Osteoblast (primary cell): ENCODE measurements at regions not wholly inside any gene's neighbourhood (a gene's known extent, or its start where the extent isn't known, plus 50 kb on each side); places are given as distances from the start of the nearest gene placed in this dataset.

Experiments
- DNase-seq: peaks from one replicate; pipeline ENCODE4 v3.0.0; 2011; ENCODE audit warnings: low spot score, mixed read lengths; ENCODE audit not compliant: insufficient read length; ENCODE audit errors: missing footprints
- H2AFZ ChIP-seq: 2 replicates; pipeline ENCODE4 v1.6.0; 2011; ENCODE audit warnings: mild to moderate bottlenecking, low read length
- H3K27ac ChIP-seq: 2 replicates; pipeline ENCODE4 v1.5.1; 2011; ENCODE audit warnings: mild to moderate bottlenecking, low read depth, low read length, moderate library complexity
- H3K27me3 ChIP-seq: 2 replicates; pipeline ENCODE4 v1.6.0; 2012; ENCODE audit warnings: mild to moderate bottlenecking, control low read depth, inconsistent platforms, low read length, moderate library complexity; ENCODE audit not compliant: insufficient read depth
- H3K36me3 ChIP-seq: 2 replicates; pipeline ENCODE4 v1.5.1; 2011; ENCODE audit warnings: mild to moderate bottlenecking, low read length, control low read depth, moderate library complexity; ENCODE audit not compliant: insufficient read depth
- H3K4me1 ChIP-seq: 2 replicates; pipeline ENCODE4 v1.5.1; 2011; ENCODE audit warnings: mild to moderate bottlenecking, low read length, control low read depth, moderate library complexity; ENCODE audit not compliant: insufficient read depth
- H3K4me2 ChIP-seq: 2 replicates; pipeline ENCODE4 v1.6.0; 2011; ENCODE audit warnings: mild to moderate bottlenecking, low read length; ENCODE audit not compliant: insufficient read depth
- H3K4me3 ChIP-seq: fragments of 200-600 bp; sonication (generic); 3 replicates; pipeline ENCODE4 v1.5.1; 2012; ENCODE audit warnings: mild to moderate bottlenecking, low read length, inconsistent platforms; ENCODE audit not compliant: insufficient read depth
- H3K79me2 ChIP-seq: 2 replicates; pipeline ENCODE4 v1.6.0; 2012; ENCODE audit warnings: mild to moderate bottlenecking, low read length, control low read depth, inconsistent platforms; ENCODE audit not compliant: insufficient read depth
- H3K9me3 ChIP-seq: 2 replicates; pipeline ENCODE4 v1.5.1; 2011; ENCODE audit warnings: low read depth, low read length, control low read depth
- H4K20me1 ChIP-seq: 2 replicates; pipeline ENCODE4 v1.6.0; 2012; ENCODE audit warnings: mild to moderate bottlenecking, low read length, control low read depth; ENCODE audit not compliant: insufficient read depth
- TF ChIP-seq, protein P1 (sequence below): IDR thresholded peaks from 2 replicates; pipeline ENCODE4 v1.5.1; 2011; ENCODE audit warnings: mild to moderate bottlenecking, low read depth, low read length, moderate library complexity; ENCODE audit errors: extremely low read depth

DNA sequence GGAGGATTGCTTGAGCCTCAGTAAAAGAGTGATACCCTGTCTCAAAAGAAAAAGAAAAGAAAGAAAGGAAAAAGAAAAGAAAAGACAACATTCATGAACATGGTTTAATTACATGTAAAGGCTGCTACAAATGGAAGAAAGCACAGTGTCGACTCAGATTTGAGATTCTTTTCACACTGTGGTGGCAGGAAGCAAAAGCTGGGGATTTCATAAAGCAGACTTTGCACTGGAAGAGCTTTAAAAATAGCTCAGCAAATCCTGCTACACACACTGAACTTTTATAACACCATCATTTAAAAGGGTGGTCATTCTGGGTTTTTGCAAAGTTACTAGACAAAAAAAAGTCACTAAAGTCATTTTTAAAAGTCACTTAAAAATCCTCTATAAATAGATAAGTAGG, 140.8 kb downstream of the CEMIP2 start:
- H2AFZ ChIP-seq = no peak overlapping the region
- no peak overlapping the region for H3K27ac ChIP-seq
- no peaks in the 10 kb centered on the region for H3K79me2 ChIP-seq
- no peak for DNase-seq
- H3K4me2 ChIP-seq = no peak overlapping the region
- no peak overlapping the region for H3K4me3 ChIP-seq
- H3K9me3 ChIP-seq = no peaks in the 10 kb centered on the region
- no peaks in the 10 kb centered on the region for H3K4me1 ChIP-seq
- H4K20me1 ChIP-seq = no peaks in the 10 kb centered on the region
- no peaks in the 10 kb centered on the region for H3K27me3 ChIP-seq
- TF ChIP-seq, protein P1, sequence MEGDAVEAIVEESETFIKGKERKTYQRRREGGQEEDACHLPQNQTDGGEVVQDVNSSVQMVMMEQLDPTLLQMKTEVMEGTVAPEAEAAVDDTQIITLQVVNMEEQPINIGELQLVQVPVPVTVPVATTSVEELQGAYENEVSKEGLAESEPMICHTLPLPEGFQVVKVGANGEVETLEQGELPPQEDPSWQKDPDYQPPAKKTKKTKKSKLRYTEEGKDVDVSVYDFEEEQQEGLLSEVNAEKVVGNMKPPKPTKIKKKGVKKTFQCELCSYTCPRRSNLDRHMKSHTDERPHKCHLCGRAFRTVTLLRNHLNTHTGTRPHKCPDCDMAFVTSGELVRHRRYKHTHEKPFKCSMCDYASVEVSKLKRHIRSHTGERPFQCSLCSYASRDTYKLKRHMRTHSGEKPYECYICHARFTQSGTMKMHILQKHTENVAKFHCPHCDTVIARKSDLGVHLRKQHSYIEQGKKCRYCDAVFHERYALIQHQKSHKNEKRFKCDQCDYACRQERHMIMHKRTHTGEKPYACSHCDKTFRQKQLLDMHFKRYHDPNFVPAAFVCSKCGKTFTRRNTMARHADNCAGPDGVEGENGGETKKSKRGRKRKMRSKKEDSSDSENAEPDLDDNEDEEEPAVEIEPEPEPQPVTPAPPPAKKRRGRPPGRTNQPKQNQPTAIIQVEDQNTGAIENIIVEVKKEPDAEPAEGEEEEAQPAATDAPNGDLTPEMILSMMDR = no peak
- no peaks in the 10 kb centered on the region for H3K36me3 ChIP-seq

DNA sequence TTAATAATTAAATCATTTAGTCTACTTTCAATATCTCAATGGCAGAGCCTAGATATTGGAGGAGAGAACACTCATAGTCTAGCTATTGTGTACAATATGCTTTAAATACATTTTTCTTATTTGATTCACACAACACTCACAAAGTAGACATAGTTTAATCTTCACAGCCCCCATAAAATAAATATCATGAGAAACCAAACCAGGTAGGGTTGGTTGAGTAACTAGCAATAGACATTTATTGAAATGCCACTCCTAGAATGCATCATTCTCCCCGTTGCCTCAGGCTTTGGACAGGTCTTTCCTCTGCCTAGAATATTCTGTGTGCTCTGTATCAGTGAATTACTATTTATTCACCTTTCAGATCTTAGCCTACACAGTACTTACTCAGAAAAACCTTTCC, 141.9 kb downstream of the CEMIP2 start:
- no peaks in the 10 kb centered on the region for H4K20me1 ChIP-seq
- no peak overlapping the region for H3K27ac ChIP-seq
- no peak overlapping the region for H2AFZ ChIP-seq
- H3K27me3 ChIP-seq = no peaks in the 10 kb centered on the region
- no peak overlapping the region for H3K4me3 ChIP-seq
- H3K9me3 ChIP-seq = no peaks in the 10 kb centered on the region
- H3K79me2 ChIP-seq = no peaks in the 10 kb centered on the region
- no peaks in the 10 kb centered on the region for H3K4me1 ChIP-seq
- no peaks in the 10 kb centered on the region for H3K36me3 ChIP-seq
- no peak for DNase-seq
- H3K4me2 ChIP-seq = no peak overlapping the region
- TF ChIP-seq, protein P1 = no peak

DNA sequence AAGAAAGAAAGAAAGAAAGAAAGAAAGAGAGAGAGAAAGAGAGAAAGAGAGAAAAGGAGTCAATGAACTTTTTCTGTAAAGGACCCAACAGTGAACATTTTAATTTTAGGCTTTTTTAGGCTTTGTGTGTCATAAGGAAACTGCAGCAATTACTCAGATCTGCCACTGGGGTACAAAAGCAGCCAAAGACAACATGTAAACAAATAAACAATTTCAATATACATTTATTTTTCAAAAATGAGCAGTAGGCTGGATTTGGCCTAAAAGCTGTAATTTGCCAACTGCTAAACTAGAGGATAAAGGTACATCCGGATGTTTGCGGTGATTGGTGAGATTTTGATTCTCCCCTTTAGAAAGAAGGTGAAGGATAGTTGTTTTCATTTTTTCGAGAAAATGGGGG, 143.6 kb downstream of the CEMIP2 start:
- H3K79me2 ChIP-seq = no peaks in the 10 kb centered on the region
- H3K4me1 ChIP-seq = no peaks in the 10 kb centered on the region
- no peak overlapping the region for H3K4me2 ChIP-seq
- H3K27ac ChIP-seq = no peak overlapping the region
- H3K4me3 ChIP-seq = no peak overlapping the region
- no peak for DNase-seq
- H2AFZ ChIP-seq = no peak overlapping the region
- TF ChIP-seq, protein P1 = peak; percentile 16
- H3K27me3 ChIP-seq = no peaks in the 10 kb centered on the region
- H3K36me3 ChIP-seq = no peaks in the 10 kb centered on the region
- no peaks in the 10 kb centered on the region for H3K9me3 ChIP-seq
- H4K20me1 ChIP-seq = no peaks in the 10 kb centered on the region

DNA sequence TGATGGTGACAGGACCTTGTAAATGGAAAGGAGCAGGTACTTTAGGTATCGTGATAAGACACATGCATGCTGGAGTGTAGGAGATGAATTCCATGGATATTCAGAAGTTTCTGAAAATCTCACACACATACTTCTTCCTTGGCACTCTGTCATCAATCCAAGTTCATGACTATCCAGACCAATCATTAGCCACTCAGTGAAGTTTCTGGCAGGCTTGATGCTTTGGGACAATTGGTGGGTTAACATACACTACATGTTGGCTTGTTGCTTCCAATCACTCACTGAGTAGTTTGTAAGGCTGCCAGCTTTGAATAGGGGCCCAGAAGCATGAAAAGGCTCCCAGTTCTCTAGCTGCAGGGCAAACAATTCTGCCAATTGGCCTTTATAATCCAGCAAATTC, 147.6 kb downstream of the CEMIP2 start:
- H3K9me3 ChIP-seq = no peaks in the 10 kb centered on the region
- no peak overlapping the region for H3K4me3 ChIP-seq
- H3K27me3 ChIP-seq = no peaks in the 10 kb centered on the region
- H3K36me3 ChIP-seq = no peaks in the 10 kb centered on the region
- no peaks in the 10 kb centered on the region for H3K79me2 ChIP-seq
- H2AFZ ChIP-seq = no peak overlapping the region
- no peak overlapping the region for H3K27ac ChIP-seq
- TF ChIP-seq, protein P1 = no peak
- H3K4me1 ChIP-seq = no peaks in the 10 kb centered on the region
- H4K20me1 ChIP-seq = no peaks in the 10 kb centered on the region
- DNase-seq = no peak
- H3K4me2 ChIP-seq = no peak overlapping the region
